GM21619 (cell line): ENCODE measurements at regions not wholly inside any gene's neighbourhood (a gene's known extent, or its start where the extent isn't known, plus 50 kb on each side); places are given as distances from the start of the nearest gene placed in this dataset.

ENCODE experiments used
- ATAC-seq: cut with Tn5 transposase; IDR thresholded peaks from one replicate; pipeline ENCODE4 v1.9.1; 2021; ENCODE audit not compliant: unreplicated experiment

DNA sequence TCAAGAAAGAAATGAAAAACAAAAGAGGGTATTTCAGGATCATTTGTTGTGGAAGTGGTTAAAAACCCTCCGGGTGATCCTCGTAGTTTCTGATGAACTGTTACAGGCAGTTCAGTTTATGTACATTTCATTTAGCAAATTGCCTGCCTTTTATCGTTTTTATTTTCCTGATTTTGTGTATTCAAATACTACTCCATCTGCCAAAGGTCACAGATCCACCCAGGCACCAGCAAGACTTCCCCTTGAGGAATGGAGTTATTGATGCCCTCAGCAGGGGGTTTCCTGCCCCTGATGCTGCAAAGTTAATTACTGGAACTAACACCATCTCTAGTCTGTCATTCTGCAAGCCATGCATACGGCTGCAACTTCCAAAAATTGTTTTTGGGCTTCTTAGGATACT, 641.9 kb downstream of the SLC4A3 start:
- no peak for ATAC-seq

DNA sequence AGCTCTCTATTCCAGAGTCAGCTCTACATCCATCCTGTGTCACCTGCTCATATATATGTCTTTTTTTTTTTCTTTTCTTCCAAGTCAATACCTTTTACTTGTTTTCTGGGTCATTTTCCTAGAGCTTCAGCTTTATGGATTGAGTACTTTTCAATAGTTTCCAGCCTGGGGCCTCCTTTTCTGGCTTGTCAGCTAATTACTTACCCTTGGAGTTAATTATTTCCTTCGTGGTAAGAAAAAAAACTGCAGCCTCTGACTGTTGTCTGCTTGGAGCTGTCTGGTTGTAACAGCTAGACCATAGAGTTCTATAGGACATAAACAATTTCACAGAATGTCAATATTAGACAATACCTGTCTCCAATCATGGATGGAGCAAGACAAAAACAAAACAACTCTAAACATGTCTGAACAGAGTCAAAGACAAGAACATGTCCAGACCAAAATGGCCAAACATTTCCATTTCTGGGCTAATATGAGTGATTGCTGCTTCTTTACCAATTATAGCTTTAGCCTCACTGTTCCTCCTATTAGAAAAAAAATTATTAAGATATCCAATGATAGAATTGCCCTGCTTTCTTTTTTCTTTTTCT, 643.1 kb downstream of the SLC4A3 start:
- ATAC-seq, result no peak

DNA sequence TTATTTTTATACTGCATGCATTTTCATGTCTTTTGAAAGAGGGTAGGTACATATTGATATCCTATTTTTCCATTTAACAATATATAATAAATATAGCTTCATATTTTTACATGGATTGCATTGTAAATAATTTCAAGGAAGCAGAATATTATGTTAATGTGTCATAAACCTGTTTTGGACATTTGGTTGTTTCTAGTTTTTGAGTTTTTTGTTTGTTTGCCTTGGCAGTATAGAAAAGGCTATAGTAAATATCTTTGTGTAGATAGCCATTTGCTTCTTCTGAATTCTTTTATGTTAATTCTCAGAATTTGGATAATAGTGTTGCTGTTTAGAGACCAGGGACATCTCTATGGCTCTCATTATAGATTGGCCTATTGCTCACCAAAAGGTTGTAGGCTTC, 645.2 kb downstream of the SLC4A3 start:
- no peak for ATAC-seq

DNA sequence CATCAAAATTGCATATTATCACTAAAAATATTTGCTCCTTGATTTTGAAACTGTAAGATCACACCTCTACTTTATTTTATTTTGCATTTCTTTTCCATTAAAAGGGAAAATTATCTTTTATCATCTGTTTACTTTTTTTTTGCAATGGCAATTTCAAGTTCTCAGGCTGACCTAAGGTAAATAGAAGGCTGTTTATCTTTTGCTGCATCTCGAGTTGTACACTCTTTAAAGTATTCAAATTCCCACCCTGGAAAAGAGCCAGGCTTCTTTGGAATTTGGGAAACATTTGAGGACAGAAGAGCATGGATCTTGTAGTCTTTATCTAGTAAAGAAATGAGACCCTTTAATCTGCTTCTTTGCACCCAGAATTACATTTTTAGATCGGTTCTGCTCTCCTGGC, 645.7 kb downstream of the SLC4A3 start:
- ATAC-seq, result no peak

DNA sequence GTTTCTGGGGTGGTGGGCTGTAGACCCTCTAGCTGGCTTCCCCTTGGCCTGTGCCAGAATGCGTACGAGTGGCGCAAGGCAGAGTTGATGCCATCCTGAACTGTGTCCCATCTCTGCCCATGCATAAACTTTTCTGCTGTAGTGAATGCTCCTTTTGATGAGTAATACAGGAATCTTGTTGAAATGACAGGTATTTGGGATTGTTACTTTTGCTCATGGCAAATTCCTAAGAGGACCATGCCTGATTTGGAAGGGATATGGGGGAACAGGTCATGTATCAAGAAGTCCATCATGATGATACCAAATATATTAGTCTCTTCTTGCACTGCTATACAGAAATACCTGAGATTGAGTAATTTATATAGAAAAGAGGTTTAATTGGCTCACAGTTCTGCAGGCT, 648.0 kb downstream of the SLC4A3 start:
- no peak for ATAC-seq

DNA sequence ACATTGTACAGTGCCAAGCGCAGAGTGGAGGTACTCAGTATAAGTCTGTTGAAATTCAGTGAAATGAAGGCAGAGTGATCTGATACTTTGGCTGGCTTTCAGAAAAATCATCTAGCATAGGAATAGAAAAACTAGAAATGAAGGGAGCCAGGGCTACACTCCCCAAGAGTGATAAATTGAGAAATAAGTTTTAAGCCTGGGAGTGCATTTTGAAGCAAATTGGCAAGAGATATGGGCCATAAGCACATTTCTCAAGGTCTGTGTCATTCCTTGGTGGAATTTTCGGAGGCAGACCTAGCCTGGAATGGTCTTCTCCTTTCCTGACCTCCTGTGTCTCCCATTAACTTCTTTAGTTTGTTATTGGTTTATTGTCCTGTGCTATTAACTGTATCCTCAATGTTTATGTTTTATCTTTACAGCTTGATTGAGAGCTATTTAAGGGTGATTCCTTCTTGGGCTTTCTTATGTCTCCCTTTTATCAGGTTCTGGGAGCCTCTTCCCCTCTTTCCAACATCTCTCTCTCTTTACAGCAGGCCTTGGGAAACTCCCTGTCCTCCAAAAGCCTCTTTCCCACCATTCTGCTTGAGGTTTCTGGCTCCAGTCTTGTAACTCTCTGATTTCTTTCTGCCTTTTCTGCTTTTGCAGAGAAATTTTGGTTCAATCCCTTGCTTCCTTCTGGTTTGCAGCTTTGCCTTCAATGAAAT, 649.5 kb downstream of the SLC4A3 start:
- ATAC-seq, result no peak

DNA sequence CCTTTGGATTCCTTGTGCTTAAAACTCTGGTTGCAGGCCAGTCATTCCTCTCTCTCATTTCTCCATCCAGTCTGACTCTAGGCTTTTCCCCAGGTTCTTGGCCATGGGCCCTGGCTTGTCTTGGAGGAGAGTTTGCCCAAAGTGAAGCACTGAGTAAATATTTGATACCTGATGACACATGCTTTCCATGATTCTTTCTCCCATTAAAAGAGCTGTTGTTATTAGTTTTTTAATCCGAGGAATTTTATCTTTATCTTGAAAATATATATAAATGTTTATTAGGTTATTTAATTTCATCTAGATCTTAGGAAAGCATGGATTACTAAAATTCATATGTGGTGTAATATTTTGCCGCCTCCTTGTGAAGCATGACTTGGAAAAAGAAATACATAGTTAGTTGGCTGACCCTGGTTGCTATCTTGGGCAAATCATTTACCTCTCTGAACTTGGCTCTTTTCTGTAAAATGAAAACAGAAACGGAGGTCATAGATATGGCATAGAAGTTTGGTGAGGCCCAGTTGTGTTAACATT, 650.1 kb downstream of the SLC4A3 start:
- ATAC-seq, result no peak

DNA sequence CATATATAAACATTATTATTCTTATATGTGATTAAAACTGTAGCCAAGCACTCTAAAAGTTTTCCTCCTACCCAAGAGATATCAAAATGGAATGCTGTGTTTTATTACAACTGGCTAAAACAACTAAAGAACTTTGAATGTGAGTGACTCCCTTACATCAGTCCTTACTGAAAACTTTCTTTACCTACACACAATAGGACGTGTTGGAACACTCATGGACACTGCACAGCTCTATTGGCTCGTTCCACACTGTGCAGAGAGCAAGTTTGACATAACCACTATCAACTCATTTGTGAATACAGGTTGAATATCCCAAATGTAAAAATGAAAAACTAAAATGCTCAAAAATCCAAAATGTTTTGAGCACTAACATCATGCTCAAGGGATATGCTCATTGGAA, 650.6 kb downstream of the SLC4A3 start:
- ATAC-seq, result no peak

DNA sequence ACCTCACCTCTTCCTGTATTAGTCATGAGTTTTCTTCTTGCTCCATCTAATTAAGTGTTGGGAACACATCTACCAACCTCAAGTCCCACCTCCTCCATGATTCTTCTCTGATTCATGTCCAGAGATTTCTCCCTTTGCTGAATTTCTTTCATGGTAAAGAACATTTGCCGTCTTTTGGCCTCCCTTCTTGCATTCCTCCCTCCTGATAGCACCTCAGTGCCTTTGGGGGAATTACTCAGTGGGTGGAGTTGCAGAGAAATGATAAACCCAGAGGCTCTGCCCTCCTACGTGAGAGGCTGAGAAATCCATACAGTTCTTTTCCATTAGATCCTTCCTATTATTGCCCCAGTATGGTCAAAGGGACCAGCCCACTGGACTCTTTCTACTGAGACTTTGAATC, 651.9 kb downstream of the SLC4A3 start:
- no peak for ATAC-seq

DNA sequence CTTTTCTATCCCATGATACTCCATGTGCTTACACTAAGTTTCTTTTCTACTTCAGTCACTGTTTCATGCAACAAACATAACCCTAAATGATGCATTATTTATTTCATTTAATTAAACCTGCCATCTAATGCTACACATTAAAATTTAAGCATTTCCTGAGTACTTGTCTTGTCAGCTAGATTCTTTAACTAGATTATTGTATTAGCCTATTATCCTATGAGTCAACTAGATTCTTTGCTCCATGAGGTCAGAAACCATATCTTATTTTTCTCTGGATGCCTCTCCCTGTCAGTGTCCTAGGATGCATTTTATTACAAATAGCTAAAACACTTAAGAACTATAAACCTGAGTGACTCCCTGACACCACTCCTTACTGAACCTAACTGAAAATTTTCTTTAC, 652.4 kb downstream of the SLC4A3 start:
- ATAC-seq, result no peak

DNA sequence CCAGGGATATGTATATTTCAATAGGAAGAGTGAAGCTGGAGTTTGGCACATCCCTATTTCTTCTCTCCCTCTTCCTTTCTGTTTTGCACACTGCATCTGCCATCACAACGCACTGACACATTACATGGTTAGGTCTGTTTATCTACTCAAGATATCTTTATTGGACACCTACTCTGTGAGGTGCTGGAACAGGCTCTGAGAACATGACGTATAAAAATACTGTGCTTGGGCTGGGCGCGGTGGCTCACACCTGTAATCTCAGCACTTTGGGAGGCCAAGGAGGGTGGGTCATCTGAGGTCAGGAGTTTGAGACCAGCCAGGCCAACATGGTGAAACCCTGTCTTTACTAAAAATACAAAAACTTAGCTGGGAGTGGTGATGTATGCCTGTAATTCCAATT, 653.3 kb downstream of the SLC4A3 start:
- ATAC-seq, result no peak

DNA sequence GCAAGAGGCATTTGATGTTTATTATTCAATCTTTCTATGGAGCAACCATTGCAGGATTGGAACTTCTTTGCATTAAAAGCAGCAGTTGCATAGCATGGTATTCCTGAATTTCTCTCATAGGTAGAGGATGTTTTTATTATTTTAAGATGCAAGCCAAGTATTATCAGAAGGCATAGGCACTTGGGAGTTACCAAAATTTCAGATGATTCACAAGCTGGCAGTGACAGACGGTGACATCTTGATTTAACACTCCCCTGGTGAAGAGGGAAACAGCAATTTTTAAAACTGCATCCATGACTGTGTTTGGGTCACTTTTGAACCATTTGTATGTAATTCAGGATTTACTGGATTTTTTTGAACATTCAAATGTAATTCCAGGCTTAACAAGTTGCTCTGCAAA, 654.3 kb downstream of the SLC4A3 start:
- no peak for ATAC-seq

DNA sequence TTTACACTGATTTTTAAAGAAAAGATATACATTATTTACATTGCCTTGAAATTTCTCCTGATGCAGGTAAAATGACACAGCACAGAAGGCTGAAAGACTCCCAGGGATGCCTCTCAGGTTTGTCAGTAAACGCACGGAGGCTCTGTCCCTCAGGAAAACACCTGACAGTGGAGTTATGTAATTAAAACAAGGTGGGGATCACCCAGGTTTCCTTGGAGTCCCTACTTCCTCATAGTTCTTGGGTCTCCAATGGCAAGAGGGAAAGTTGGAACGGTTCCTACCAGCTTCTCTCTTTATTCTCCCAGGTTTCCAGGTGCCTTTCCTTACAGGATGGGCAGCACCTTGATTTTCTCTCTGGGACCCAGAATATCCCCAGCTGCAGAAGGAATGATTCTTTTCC, 654.8 kb downstream of the SLC4A3 start:
- ATAC-seq, result no peak

DNA sequence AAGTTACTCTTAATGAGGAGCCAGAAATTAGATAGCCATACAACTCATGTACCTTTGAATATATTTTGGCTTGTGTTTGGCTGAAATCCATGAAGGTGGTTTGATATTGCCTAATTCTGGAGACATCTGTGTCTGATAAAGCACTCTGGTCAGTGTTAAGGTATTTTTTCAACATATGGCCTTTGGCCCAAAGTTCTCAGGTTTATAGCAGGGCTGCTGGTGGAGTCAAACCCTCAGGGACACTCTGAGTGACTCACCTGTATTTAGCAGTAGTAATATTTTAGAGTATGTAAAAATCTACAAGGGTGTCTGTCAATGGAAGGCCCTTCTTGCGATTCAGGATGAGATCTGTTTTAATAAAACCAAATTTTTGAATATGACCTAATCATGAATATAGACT, 666.5 kb downstream of the SLC4A3 start:
- ATAC-seq, result no peak

DNA sequence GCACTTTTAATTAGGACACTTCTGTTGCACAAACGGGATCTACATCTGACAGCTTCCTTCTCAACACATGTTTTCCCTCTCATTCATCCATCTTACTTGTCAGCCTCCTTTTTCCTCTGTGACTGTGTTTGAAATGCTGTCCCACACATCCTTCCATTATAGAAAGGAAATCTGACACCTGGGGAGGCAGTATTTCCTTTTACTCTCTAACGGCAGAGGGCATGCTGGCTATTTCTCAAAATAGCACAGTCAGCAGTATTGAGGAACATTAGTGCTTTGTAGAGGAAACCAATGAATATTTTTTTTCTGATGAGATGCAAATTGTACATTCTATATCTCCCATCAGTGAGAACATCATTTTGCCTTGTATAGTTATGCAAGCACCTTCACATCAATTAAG, 668.7 kb downstream of the SLC4A3 start:
- ATAC-seq, result no peak

DNA sequence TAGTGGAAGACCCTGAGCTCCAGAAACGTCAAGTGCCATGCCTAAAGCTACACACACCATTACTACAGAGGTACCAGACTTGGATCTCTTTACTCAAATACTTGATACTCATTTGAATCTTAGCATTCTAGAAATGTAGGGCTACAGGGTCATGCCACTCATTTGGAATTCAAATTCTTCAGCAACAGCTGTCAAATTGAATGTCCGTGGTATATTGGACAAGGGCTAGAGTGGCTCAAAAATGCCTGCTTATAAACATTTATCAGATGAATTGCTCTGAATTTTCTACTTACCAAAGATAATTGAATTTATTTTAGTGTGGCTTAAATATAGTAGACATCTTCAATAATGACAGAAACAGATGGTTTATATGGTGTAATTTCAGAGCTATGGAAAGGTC, 669.7 kb downstream of the SLC4A3 start:
- no peak for ATAC-seq

DNA sequence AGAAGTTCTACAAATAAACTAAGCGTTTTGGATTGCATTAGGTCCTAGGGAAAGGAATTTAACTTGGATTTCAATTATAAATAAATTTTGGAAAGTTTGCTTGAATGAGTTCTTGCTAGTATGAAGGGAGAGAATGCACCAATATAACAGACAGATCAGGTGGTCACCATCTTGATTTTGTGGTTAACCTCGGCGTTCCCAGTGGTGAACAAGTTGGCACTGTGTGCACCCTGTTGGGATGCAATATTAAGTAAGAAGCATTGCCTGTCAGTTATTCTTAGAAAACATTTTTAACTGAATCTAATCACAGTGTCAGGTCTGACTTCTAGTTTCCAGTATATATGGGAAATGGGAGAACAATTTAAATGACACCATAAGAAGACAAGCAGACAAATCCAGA, 673.4 kb downstream of the SLC4A3 start:
- no peak for ATAC-seq

DNA sequence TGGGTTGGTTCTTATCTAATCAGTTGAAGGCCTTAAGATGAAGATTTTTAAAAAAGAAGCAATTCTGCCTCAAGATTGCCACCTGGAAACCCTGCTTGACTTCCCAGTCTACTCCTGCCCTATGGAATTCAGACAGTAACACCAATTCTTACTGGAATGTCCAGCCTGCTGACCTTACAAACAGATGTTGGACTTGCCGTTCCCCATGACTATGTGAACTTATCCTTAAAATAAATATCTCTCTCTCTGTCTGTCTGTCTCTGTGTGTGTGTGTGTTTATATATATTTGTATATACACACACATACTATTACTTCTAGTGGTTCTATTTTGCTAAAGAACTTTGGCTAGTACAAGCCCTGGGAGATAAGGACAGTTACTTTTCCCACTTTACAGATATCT, 675.3 kb downstream of the SLC4A3 start:
- no peak for ATAC-seq

DNA sequence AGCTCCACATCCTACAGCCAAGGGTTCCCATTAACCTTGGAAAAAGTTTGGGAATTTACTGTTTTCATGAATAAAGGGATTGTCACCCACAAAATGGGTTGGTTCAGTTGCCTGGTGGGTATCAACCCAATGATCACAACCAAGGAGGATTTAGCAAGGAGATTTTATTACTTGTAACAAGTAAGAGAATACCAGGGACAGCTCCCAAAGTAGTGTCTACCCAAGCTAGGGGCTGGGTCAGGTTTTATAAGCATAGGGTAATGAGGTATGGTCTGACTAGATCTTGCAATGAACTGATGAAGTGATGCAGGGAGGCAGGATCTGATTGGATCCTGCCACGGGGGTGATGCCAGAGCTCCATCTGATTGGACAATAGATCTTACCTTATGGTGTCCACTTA, 681.8 kb downstream of the SLC4A3 start:
- ATAC-seq, result no peak

DNA sequence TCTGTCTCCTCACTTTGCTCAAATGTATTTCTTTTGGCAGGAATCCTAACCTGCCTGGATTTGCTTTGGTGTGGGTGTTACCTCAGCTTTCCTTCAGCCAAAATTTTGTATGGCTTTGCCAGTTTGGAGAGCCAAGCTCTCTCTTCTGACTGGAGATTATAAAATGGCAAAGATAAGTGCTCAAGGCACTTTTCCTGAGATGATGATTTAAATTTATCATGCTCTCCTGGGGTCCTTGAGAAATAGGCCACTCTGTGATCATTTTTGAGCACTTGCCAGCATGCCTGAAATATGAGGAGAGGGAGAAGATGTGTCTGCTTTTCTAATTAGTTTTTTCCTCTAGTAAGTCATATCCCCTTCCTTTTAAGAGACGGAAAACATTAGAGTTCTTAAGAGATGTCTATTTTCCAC, 683.0 kb downstream of the SLC4A3 start:
- no peak for ATAC-seq

DNA sequence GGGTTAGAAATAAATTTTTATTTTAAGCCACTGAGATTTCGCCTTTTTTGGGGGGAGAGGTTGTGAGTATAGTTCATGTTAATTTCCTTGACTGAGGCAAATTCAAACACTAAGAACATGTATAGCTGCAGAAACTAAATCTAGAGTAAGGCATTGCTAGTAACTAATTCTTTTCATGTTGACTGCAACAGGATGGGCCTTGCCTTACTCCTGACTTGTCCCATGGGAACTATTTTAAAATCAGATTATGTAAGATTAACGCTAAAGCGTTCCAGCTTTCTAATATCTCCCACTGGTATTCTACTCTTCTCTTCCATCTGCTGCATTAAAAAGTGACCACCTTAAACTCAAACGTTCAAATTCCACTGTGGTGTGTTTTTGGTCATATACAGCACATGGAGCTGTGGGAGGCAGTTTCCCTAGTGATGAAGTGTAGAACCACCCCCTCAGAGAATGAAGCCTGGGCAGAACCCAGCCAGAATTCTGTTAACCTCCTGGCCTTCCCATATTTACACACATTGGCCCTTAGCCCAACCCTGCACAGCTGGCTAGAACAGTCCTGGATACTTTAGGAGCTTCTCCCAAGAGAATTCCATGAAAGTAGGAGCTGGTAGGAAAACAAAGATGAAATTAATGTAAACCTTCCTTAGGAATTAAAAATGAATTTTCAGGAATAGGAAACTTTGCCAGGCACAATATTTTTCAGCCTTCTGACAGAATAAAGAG, 687.8 kb downstream of the SLC4A3 start:
- no peak for ATAC-seq

DNA sequence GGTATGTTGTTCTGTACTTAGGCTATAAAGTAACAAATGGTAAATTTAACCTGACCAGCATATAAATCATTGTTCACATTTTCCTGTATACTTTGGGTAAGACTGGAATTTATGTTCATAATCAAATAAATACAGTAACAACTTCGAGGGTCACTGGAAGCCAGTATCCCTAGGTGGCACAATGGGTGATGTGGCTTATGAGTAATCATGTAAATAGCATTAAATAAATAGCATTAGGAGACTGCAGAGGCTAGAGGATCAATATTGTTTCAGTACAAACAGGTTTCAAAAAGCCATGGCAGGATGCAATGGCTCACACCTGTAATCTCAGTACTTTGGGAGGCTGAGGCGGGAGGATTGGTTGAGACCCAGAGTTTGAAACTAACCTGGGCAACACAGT, 690.6 kb downstream of the SLC4A3 start:
- no peak for ATAC-seq
